Ovary (tissue), 3 donors: ENCODE measurements at regions not wholly inside any gene's neighbourhood (a gene's known extent, or its start where the extent isn't known, plus 50 kb on each side); places are given as distances from the start of the nearest gene placed in this dataset.

ENCODE experiments used
- CTCF ChIP-seq, 3 donors: fragments of 450-650 bp in 2 of 3; fragments of 200-600 bp in 1 of 3; IDR thresholded peaks; one replicate each; pipeline versions ENCODE4 v1.5.1 to v1.8.0; 2016 to 2022; ENCODE audit warnings: antibody characterized with exemption in 3 of 3, mild to moderate bottlenecking in 1 of 3
- EP300 ChIP-seq: sonication (generic); formaldehyde crosslinking; IDR thresholded peaks from one replicate; pipeline ENCODE4 v1.6.1; 2017; ENCODE audit warnings: antibody characterized with exemption
- donor health status: DM: no; HTN: no; CAD: no.

- TF ChIP-seq EP300 (no peak), CTCF (IDR thresholded peaks at IDR 0.05) (no peak)
Observed at GRCh38 chr4:59457576-59457975, 1742.5 kb upstream of the ADGRL3 start.
